Gastrocnemius medialis (tissue), 4 donors: ENCODE measurements at regions not wholly inside any gene's neighbourhood (a gene's known extent, or its start where the extent isn't known, plus 50 kb on each side); places are given as distances from the start of the nearest gene placed in this dataset.

Experiments used
- ATAC-seq, 2 donors: fragments of 150-250 bp; one replicate each; pipeline ENCODE4 v1.9.1; 2016
- DNase-seq, 2 donors: peaks; one replicate each; pipeline ENCODE4 v3.0.0-alpha.2; 2019
- H3K27ac ChIP-seq, 4 donors: fragments of 200-600 bp; sonication (generic); 1 replicate in 1 of 4; 2 replicates in 3 of 4; pipeline ENCODE4 v1.5.1; 2016 to 2018; ENCODE audit warnings: mild to moderate bottlenecking in 2 of 4, moderate library complexity in 1 of 4
- H3K27me3 ChIP-seq, 3 donors: fragments of 200-600 bp; sonication (generic) in 2 of 3; 1 replicate in 1 of 3; 2 replicates in 2 of 3; pipeline versions ENCODE4 v1.5.1 to v1.6.0; 2016 to 2019; ENCODE audit warnings: mild to moderate bottlenecking in 1 of 3, moderate library complexity in 1 of 3
- H3K36me3 ChIP-seq, 2 donors: fragments of 200-600 bp; sonication (generic) in 1 of 2; one replicate each; pipeline ENCODE4 v1.5.1; 2017 to 2018
- H3K4me1 ChIP-seq, 2 donors: fragments of 200-600 bp; sonication (generic) in 1 of 2; one replicate each; pipeline ENCODE4 v1.5.1; 2016 to 2017; ENCODE audit warnings: mild to moderate bottlenecking in 2 of 2
- H3K4me3 ChIP-seq, 4 donors: fragments of 200-600 bp; sonication (generic) in 3 of 4; 1 replicate in 1 of 4; 2 replicates in 3 of 4; pipeline ENCODE4 v1.5.1; 2016 to 2019; ENCODE audit warnings: mild to moderate bottlenecking in 2 of 4
- H3K9me3 ChIP-seq, 3 donors: fragments of 200-600 bp; sonication (generic) in 2 of 3; 1 replicate in 1 of 3; 2 replicates in 2 of 3; pipeline ENCODE4 v1.5.1; 2016 to 2019
- POLR2A ChIP-seq, 2 donors: fragments of 450-650 bp; IDR thresholded peaks; one replicate each; pipeline ENCODE4 v1.6.1; 2017; ENCODE audit warnings: antibody characterized with exemption in 2 of 2, mild to moderate bottlenecking in 2 of 2, moderate library complexity in 2 of 2
- in situ Hi-C, 4 donors: fragments of 200-750 bp; cut with MboI; loops; one replicate each; pipeline versions ENCODE4 v1.15.0 to v1.8.0; 2017; ENCODE audit warnings: low sequenced_read_pairs in 4 of 4
- intact Hi-C: fragments of 100-400 bp; cut with DNase I; formaldehyde crosslinking; loops from one replicate; pipeline ENCODE4 v1.15.1; 2023; ENCODE audit warnings: low total_unique reads
- TF ChIP-seq, protein P1 (sequence below), 5 experiments: fragments of 450-650 bp in 3 of 5; fragments of 200-600 bp in 2 of 5; sonication (generic) in 2 of 5; IDR thresholded peaks in 4 of 5; conservative IDR thresholded peaks in 1 of 5; 1 replicate in 4 of 5; 2 replicates in 1 of 5; pipeline ENCODE4 v1.5.1; 2016 to 2019; ENCODE audit warnings: antibody characterized with exemption in 5 of 5, mild to moderate bottlenecking in 3 of 5, moderate library complexity in 3 of 5

DNA sequence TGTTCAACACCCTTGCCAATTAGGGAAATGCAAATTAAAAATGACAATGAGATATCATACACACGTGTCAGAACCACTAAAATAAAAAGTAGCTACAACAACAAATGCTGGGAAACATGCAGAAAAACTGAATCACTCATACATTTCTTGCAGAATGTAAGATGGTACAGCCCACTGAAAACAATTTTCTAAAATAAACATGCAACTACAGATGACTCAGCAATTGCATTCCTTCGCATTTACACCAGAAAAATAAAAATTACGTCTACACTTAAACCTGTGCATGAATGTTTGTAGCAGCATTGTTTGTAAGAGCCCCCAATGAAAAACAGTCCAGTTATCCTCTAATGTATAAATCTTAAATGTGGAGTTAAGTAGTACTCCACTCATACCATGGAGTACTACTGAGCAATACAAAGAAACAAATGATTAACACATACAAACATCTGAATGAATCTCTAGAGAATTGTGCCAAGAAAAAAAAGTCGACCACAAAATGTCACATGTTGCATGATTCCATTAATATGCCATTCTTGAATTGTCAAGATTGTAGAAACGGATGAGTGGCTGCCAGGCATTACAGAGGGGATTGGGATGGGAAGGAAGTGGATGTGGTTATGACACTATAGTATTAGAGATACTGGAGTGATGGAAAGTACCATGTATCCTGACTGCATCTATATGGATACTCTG is 134.6 kb upstream of the NPSR1 start:
- DNase-seq (no peak), ATAC-seq (no peak)
- intact Hi-C loops: no loop called here
- H3K9me3 ChIP-seq: no peaks in the 10 kb centered on the region
- no peak overlapping the region for H3K27ac ChIP-seq
- no peaks in the 10 kb centered on the region for H3K27me3 ChIP-seq
- TF ChIP-seq, protein P1, sequence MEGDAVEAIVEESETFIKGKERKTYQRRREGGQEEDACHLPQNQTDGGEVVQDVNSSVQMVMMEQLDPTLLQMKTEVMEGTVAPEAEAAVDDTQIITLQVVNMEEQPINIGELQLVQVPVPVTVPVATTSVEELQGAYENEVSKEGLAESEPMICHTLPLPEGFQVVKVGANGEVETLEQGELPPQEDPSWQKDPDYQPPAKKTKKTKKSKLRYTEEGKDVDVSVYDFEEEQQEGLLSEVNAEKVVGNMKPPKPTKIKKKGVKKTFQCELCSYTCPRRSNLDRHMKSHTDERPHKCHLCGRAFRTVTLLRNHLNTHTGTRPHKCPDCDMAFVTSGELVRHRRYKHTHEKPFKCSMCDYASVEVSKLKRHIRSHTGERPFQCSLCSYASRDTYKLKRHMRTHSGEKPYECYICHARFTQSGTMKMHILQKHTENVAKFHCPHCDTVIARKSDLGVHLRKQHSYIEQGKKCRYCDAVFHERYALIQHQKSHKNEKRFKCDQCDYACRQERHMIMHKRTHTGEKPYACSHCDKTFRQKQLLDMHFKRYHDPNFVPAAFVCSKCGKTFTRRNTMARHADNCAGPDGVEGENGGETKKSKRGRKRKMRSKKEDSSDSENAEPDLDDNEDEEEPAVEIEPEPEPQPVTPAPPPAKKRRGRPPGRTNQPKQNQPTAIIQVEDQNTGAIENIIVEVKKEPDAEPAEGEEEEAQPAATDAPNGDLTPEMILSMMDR (IDR thresholded peaks at IDR 0.05 in 4 of 5, conservative IDR thresholded peaks at IDR 0.05 in 1 of 5): no peak
- no peaks in the 10 kb centered on the region for H3K36me3 ChIP-seq
- in situ Hi-C loops: no loop called here
- no peaks in the 10 kb centered on the region for H3K4me1 ChIP-seq
- H3K4me3 ChIP-seq: no peak overlapping the region

DNA sequence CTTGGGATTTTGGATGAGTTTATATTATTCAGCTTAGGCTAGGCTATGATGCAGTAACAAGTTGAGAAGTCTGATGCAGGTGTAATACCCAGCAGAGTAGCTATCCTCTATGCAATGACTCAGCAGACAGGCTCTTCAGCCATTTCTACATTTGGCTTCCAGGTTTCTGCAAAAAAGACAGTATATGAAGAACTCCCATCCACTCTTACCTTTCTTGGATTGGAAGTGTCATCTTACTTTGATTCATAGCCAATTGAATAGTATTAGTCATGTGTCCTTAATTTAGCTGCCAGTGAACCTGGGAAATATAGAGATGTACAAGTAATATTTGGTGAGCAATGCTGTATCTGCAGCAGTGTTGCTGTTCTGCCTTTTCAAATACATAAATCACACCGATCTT is 127.8 kb upstream of the NPSR1 start:
- no peak for DNase-seq
- intact Hi-C loops: no loop called here
- no peaks in the 10 kb centered on the region for H3K27me3 ChIP-seq
- in situ Hi-C loops: loop anchor here in 1 of 4 donors (25.0 kb wide), 1 partner anchor 93 kb away; no protein-coding TSS in a partner anchor
- no peak for ATAC-seq
- H3K9me3 ChIP-seq: no peaks in the 10 kb centered on the region
- H3K4me1 ChIP-seq: no peaks in the 10 kb centered on the region
- no peaks in the 10 kb centered on the region for H3K36me3 ChIP-seq
- no peak for TF ChIP-seq POLR2A (IDR thresholded peaks at IDR 0.05)
- TF ChIP-seq, protein P1 (IDR thresholded peaks at IDR 0.05 in 4 of 5, conservative IDR thresholded peaks at IDR 0.05 in 1 of 5): no peak
- no peak overlapping the region for H3K4me3 ChIP-seq
- H3K27ac ChIP-seq: no peak overlapping the region

DNA sequence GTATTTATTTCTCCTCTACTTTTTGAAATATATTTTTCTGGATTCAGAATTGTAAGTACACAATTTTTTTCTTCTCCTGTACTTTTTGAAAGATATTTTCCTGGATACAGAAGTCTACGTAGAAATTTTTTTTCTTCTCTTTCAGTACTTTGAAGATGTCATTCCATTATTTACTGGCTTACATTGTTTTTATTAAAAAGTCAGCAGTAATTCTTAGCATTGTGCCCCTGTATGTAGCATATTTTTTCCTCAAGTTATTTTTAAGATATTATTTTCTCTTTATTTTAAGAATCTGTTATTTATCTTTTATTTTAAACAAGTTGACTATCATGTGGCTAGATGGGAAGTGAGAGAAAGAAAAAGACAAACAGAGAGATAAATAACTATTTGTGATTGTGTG is 119.0 kb upstream of the NPSR1 start:
- in situ Hi-C loops (loop anchor here in 1 of 4 donors (25.0 kb wide), 1 partner anchor 102 kb away; no protein-coding TSS in a partner anchor), intact Hi-C loops (no loop called here)
- H3K9me3 ChIP-seq: no peaks in the 10 kb centered on the region
- no peak for DNase-seq
- TF ChIP-seq POLR2A (IDR thresholded peaks at IDR 0.05): no peak
- TF ChIP-seq, protein P1 (IDR thresholded peaks at IDR 0.05 in 4 of 5, conservative IDR thresholded peaks at IDR 0.05 in 1 of 5): no peak
- H3K27ac ChIP-seq: no peak overlapping the region
- no peaks in the 10 kb centered on the region for H3K4me1 ChIP-seq
- H3K4me3 ChIP-seq: no peak overlapping the region
- no peaks in the 10 kb centered on the region for H3K27me3 ChIP-seq
- ATAC-seq: no peak
- no peaks in the 10 kb centered on the region for H3K36me3 ChIP-seq

DNA sequence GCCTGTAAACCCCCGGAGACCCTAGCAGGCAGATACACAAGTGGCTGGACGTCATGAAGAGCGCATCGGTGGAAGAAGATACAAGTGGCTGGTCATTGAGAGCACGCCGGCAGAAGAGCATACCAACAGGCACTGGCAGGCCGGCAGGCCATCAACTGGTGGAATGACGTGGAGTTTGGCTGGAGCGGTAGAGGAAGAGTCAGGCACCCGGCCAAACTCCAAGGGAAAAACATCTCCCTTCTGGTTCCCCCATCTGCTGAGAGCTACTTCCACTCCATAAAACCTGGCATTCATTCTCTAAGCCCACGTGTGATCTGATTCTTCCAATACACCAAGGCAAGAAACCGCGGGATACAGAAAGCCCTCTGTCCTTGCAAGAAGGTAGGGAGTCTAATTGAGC is 113.4 kb upstream of the NPSR1 start:
- H3K4me1 ChIP-seq: no peaks in the 10 kb centered on the region

More for the DNA sequence above, 113.4 kb upstream of the NPSR1 start:
- H3K27me3 ChIP-seq: no peaks in the 10 kb centered on the region
- no peaks in the 10 kb centered on the region for H3K36me3 ChIP-seq
- intact Hi-C loops (no loop called here), in situ Hi-C loops (loop anchor here in 1 of 4 donors (25.0 kb wide), 1 partner anchor 107 kb away; no protein-coding TSS in a partner anchor)
- no peak for DNase-seq
- no peak for ATAC-seq
- no peak overlapping the region for H3K4me3 ChIP-seq
- no peaks in the 10 kb centered on the region for H3K9me3 ChIP-seq
- TF ChIP-seq, protein P1 (IDR thresholded peaks at IDR 0.05 in 4 of 5, conservative IDR thresholded peaks at IDR 0.05 in 1 of 5): no peak
- TF ChIP-seq POLR2A (IDR thresholded peaks at IDR 0.05): no peak
- H3K27ac ChIP-seq: no peak overlapping the region
